Lower leg skin (tissue), 3 donors: ENCODE measurements at regions not wholly inside any gene's neighbourhood (a gene's known extent, or its start where the extent isn't known, plus 50 kb on each side); places are given as distances from the start of the nearest gene placed in this dataset.

ENCODE experiments used
- CTCF ChIP-seq, 3 donors: fragments of 450-650 bp; IDR thresholded peaks; one replicate each; pipeline ENCODE4 v1.5.1; 2016; ENCODE audit warnings: antibody characterized with exemption in 3 of 3, mild to moderate bottlenecking in 3 of 3, moderate library complexity in 2 of 3
- POLR2A ChIP-seq, 2 donors: fragments of 450-650 bp; IDR thresholded peaks; one replicate each; pipeline ENCODE4 v1.6.1; 2016 to 2017; ENCODE audit warnings: antibody characterized with exemption in 2 of 2, mild to moderate bottlenecking in 1 of 2, moderate library complexity in 1 of 2

- TF ChIP-seq CTCF (IDR thresholded peaks at IDR 0.05) (no peak), POLR2A (IDR thresholded peaks at IDR 0.05) (no peak)
These were observed 386.8 kb downstream of the BCAT1 start for GRCh38 chr12:24561882-24562770.
